ENCODE measurements at regions not wholly inside any gene's neighbourhood (a gene's known extent, or its start where the extent isn't known, plus 50 kb on each side); places are given as distances from the start of the nearest gene placed in this dataset.
"Not testable (repeated sequence)": the region's sequence is repeated elsewhere in the genome, so short reads cannot be mapped to it uniquely, and the experiment has no call there.

- H3K4me3 Mint-ChIP-seq, result no peak overlapping the region
- H3K27ac Mint-ChIP-seq, result no peak overlapping the region
- no peaks in the 10 kb centered on the region for H3K4me1 Mint-ChIP-seq
- H3K36me3 Mint-ChIP-seq, result no peaks in the 10 kb centered on the region
- peaks cover 9% of the 10 kb centered on the region for H3K9me3 Mint-ChIP-seq
- no peaks in the 10 kb centered on the region for H3K27me3 Mint-ChIP-seq
- no peak for DNase-seq
Measured at GRCh38 chr5:28399211-28399610, 1360.8 kb upstream of the CDH9 start.

- Mint-ChIP-seq H3K9me3 (peaks cover 8% of the 10 kb centered on the region), H3K4me3 (no peak overlapping the region), H3K36me3 (no peaks in the 10 kb centered on the region), H3K4me1 (no peaks in the 10 kb centered on the region), H3K27me3 (no peaks in the 10 kb centered on the region), H3K27ac (no peak overlapping the region)
- DNase-seq, result no peak
Measured at GRCh38 chr5:28398185-28398584, 1359.8 kb upstream of the CDH9 start.

- H3K27ac Mint-ChIP-seq, result no peak overlapping the region
- no peak for DNase-seq
- H3K4me1 Mint-ChIP-seq, result no peaks in the 10 kb centered on the region
- H3K27me3 Mint-ChIP-seq, result no peaks in the 10 kb centered on the region
- H3K9me3 Mint-ChIP-seq, result peaks cover 8% of the 10 kb centered on the region
- H3K4me3 Mint-ChIP-seq, result no peak overlapping the region
- H3K36me3 Mint-ChIP-seq, result no peaks in the 10 kb centered on the region
Measured at GRCh38 chr5:28397502-28397941, 1359.1 kb upstream of the CDH9 start.

GRCh38 chr5:28391277-28391676, 1352.9 kb upstream of the CDH9 start:
- Mint-ChIP-seq H3K4me3 (no peak overlapping the region), H3K9me3 (peaks cover 5% of the 10 kb centered on the region), H3K27me3 (no peaks in the 10 kb centered on the region), H3K4me1 (no peaks in the 10 kb centered on the region), H3K27ac (no peak overlapping the region), H3K36me3 (no peaks in the 10 kb centered on the region)
- DNase-seq, result no peak

GRCh38 chr5:28390341-28390740, 1352.0 kb upstream of the CDH9 start:
- no peak for DNase-seq
- Mint-ChIP-seq H3K4me1 (no peaks in the 10 kb centered on the region), H3K36me3 (no peaks in the 10 kb centered on the region), H3K27me3 (no peaks in the 10 kb centered on the region), H3K4me3 (no peak overlapping the region), H3K27ac (no peak overlapping the region), H3K9me3 (peaks cover 5% of the 10 kb centered on the region)

GRCh38 chr5:28389727-28390126, 1351.3 kb upstream of the CDH9 start:
- H3K27me3 Mint-ChIP-seq, H3K9me3 Mint-ChIP-seq, H3K4me1 Mint-ChIP-seq: not testable (repeated sequence)

GRCh38 chr5:28388428-28388827, 1350.0 kb upstream of the CDH9 start:
- H3K27me3 Mint-ChIP-seq, result no peaks in the 10 kb centered on the region
- no peaks in the 10 kb centered on the region for H3K36me3 Mint-ChIP-seq
- H3K4me1 Mint-ChIP-seq, result no peaks in the 10 kb centered on the region
- H3K27ac Mint-ChIP-seq, result no peak overlapping the region
- no peak overlapping the region for H3K4me3 Mint-ChIP-seq
- no peak for DNase-seq
- H3K9me3 Mint-ChIP-seq, result peaks cover 3% of the 10 kb centered on the region

More at GRCh38 chr5:28389727-28390126, 1351.3 kb upstream of the CDH9 start:
- DNase-seq, H3K4me3 Mint-ChIP-seq, H3K27ac Mint-ChIP-seq, H3K36me3 Mint-ChIP-seq: not testable (repeated sequence)

- H3K4me1 Mint-ChIP-seq, result no peaks in the 10 kb centered on the region
- no peak for DNase-seq
- H3K27me3 Mint-ChIP-seq, result no peaks in the 10 kb centered on the region
- no peak overlapping the region for H3K4me3 Mint-ChIP-seq
- H3K27ac Mint-ChIP-seq, result no peak overlapping the region
- peaks cover 5% of the 10 kb centered on the region for H3K9me3 Mint-ChIP-seq
- no peaks in the 10 kb centered on the region for H3K36me3 Mint-ChIP-seq
Measured at GRCh38 chr5:28386712-28387111, 1348.3 kb upstream of the CDH9 start.

GRCh38 chr5:28380167-28380566, 1341.8 kb upstream of the CDH9 start:
- Mint-ChIP-seq H3K27ac (no peak overlapping the region), H3K9me3 (peaks cover 14% of the 10 kb centered on the region), H3K4me1 (no peaks in the 10 kb centered on the region), H3K4me3 (no peak overlapping the region), H3K36me3 (no peaks in the 10 kb centered on the region), H3K27me3 (no peaks in the 10 kb centered on the region)
- no peak for DNase-seq

GRCh38 chr5:28374492-28374967, 1336.1 kb upstream of the CDH9 start:
- no peak overlapping the region for H3K27ac Mint-ChIP-seq
- H3K27me3 Mint-ChIP-seq, result no peaks in the 10 kb centered on the region
- H3K36me3 Mint-ChIP-seq, result no peaks in the 10 kb centered on the region
- H3K4me3 Mint-ChIP-seq, result no peak overlapping the region
- no peak for DNase-seq
- H3K4me1 Mint-ChIP-seq, result no peaks in the 10 kb centered on the region
- peaks cover 9% of the 10 kb centered on the region for H3K9me3 Mint-ChIP-seq

GRCh38 chr5:28370896-28371295, 1332.5 kb upstream of the CDH9 start:
- DNase-seq, result no peak
- Mint-ChIP-seq H3K9me3 (no peaks in the 10 kb centered on the region), H3K36me3 (no peaks in the 10 kb centered on the region), H3K27me3 (no peaks in the 10 kb centered on the region), H3K4me1 (no peaks in the 10 kb centered on the region), H3K27ac (no peak overlapping the region), H3K4me3 (no peak overlapping the region)

- no peaks in the 10 kb centered on the region for H3K27me3 Mint-ChIP-seq
Measured at GRCh38 chr5:28369418-28369817, 1331.0 kb upstream of the CDH9 start.

GRCh38 chr5:28355831-28356230, 1317.4 kb upstream of the CDH9 start:
- Mint-ChIP-seq H3K27me3 (no peaks in the 10 kb centered on the region), H3K36me3 (no peaks in the 10 kb centered on the region), H3K4me1 (no peaks in the 10 kb centered on the region), H3K27ac (no peak overlapping the region), H3K9me3 (peaks cover 20% of the 10 kb centered on the region), H3K4me3 (no peak overlapping the region)
- no peak for DNase-seq

More at GRCh38 chr5:28369418-28369817, 1331.0 kb upstream of the CDH9 start:
- Mint-ChIP-seq H3K27ac (no peak overlapping the region), H3K4me1 (no peaks in the 10 kb centered on the region), H3K9me3 (no peaks in the 10 kb centered on the region), H3K36me3 (no peaks in the 10 kb centered on the region), H3K4me3 (no peak overlapping the region)
- DNase-seq, result no peak

GRCh38 chr5:28346696-28347095, 1308.3 kb upstream of the CDH9 start:
- H3K4me1 Mint-ChIP-seq, result no peaks in the 10 kb centered on the region
- no peaks in the 10 kb centered on the region for H3K27me3 Mint-ChIP-seq
- peaks cover 12% of the 10 kb centered on the region for H3K9me3 Mint-ChIP-seq
- no peak for DNase-seq
- no peak overlapping the region for H3K27ac Mint-ChIP-seq
- H3K4me3 Mint-ChIP-seq, result no peak overlapping the region
- no peaks in the 10 kb centered on the region for H3K36me3 Mint-ChIP-seq

GRCh38 chr5:28344836-28345433, 1306.5 kb upstream of the CDH9 start:
- Mint-ChIP-seq H3K36me3 (no peaks in the 10 kb centered on the region), H3K4me1 (no peaks in the 10 kb centered on the region), H3K27ac (no peak overlapping the region), H3K4me3 (no peak overlapping the region), H3K27me3 (no peaks in the 10 kb centered on the region), H3K9me3 (peaks cover 7% of the 10 kb centered on the region)
- DNase-seq, result no peak

GRCh38 chr5:28329176-28329575, 1290.8 kb upstream of the CDH9 start:
- Mint-ChIP-seq H3K27me3 (no peaks in the 10 kb centered on the region), H3K4me1 (no peaks in the 10 kb centered on the region), H3K27ac (no peak overlapping the region), H3K9me3 (peaks cover 7% of the 10 kb centered on the region), H3K36me3 (no peaks in the 10 kb centered on the region), H3K4me3 (no peak overlapping the region)
- DNase-seq, result no peak
